Stimulated activated CD4-positive, alpha-beta T cell treated with anti-CD3 and anti-CD28 coated beads, Interleukin-15, amount 100 ng/mL, for 24 hours (primary cell): ENCODE measurements at regions not wholly inside any gene's neighbourhood (a gene's known extent, or its start where the extent isn't known, plus 50 kb on each side); places are given as distances from the start of the nearest gene placed in this dataset.

Experiments used
- DNase-seq: peaks from one replicate; pipeline ENCODE4 v3.0.0-alpha.2; 2020

DNA sequence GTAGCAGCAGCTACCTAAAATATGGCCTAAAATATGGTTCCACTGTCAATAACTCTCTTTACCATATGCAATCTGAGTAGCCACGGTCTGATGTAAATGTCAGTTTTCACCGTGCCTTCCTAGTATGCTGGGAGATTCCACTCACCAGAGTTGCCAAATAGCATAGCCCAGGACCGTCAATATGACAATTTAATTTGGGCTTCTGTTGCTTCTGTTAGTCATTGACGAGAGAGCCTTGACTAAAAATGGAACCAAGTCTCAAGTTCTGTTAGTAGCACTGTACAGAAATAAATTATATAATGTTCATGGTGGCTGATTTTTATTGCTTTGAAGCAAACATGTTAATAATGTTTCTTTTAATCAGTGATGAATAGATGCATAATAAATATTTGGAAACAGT is 348.4 kb downstream of the BCAT1 start:
- no peak for DNase-seq

DNA sequence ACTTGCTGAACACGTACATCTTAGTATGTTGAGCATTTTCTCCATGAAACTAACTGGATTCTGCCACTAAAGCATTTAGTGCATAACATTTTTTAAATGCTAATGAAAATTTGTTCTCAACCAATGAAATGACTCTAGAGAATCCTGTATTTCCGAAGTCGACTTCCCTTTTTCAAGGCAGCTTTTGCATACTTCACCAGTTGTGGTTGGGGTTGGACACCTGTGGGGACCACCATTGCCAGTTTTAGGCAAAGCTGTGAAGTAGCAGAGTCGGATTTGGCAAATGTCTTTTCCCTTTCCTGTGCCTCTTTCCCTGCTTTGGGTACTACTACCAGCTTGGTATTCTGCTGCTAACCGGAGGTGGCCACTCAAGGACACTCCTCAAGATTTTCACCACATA is 349.2 kb downstream of the BCAT1 start:
- no peak for DNase-seq

DNA sequence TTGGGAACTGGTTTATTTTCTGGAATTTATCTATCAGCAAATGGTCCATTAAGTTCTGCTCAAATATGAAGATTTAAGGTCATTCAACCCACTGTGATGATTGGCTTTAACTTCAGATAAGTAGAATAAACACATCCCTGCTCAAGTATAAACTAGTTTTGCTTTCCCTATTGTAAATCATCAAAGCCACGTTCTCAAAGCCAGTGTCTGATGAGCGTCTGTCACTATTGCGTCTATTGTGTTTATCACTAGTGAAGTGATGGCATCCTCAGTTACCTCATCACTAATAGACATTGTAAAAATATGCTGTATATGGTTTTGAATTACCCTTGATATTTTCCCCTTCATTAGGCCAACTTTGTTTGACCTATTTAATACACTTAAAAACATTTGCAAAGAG is 351.3 kb downstream of the BCAT1 start:
- no peak for DNase-seq

DNA sequence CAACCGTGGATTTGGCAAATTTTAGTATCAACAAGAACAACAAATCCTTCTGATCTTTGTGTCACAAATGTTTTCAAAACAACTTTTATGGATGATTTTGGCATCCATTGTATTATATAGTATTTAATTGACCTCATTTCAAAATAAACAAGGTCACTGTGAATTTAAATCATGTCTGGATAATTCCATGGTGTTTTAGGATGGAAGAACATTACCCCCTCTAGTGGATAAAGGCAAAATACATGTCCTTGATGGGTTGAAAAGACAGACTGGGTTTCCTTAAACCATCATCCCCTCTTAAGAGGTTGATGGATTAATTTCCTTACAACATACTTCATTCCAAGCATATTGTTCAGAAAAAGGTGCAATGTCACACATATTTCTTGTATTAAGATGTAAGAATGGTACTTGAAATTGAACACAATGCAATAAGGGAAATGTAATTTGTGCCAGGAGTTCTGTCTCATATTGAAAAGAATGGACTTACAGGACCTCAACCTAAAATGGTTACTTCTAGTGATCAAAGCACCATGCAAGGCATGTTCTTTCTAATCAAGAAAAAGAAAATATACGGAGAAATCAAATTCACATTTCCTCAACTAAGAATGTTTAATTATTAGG is 352.0 kb downstream of the BCAT1 start:
- DNase-seq = no peak

DNA sequence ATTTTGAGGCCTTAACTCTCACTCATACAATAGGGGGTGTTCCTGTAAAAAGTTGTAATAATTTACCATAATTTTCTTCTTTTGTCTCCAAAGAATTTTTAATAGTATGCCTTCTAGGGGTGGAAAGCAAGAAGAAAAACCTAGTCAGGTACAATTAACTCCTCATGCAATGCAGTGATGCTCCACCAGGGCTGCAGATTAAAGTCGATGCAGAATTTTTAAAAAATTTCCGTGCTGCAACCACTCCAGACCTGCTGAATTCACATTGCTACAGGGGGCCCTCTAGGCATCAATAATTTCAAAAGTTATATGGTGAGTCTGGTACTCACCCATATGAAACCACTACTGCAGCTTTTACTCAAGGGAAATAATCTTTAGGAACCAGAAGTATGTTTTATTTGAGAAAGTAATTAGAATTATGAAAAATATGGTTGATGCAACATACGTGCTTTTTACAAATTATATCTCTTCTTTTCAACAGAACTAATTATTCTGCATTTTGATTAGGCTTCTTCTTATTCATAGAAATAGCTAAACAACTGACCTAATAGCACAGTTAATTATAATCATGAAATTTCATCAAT is 353.2 kb downstream of the BCAT1 start:
- DNase-seq = no peak

DNA sequence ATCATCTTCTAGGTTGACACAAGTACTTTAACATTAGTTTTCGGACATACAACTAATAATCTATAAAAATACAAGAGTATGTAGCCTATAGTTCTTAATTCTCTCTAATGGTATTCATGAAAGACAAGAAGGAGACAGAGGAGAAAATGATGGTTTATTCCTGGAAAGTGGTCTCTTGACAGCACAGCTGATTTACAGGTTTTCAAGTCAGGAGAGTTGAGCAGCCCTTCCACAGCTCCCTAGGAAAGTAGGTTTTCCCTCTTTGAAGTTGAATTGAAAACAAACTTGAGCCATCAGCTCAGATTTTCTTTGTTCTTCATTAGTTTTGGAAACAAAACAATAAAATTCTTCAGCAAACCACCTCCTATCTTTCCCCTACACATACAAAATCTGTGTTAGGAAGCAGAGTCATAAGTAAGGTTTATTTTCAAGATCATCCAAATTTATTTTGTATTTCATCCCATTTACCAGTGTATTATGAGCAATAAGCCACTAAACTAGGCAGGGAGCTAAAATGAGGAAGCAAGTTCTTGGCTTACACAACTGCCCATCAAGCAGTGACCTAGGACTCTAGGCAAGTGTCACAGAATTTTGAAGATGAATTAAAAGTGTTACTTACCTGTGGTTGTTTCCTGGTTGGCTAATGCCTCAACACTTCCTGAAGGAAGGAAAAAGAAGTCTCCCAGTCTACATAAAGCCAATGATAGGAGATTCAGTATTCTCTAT is 357.0 kb downstream of the BCAT1 start:
- DNase-seq = no peak

DNA sequence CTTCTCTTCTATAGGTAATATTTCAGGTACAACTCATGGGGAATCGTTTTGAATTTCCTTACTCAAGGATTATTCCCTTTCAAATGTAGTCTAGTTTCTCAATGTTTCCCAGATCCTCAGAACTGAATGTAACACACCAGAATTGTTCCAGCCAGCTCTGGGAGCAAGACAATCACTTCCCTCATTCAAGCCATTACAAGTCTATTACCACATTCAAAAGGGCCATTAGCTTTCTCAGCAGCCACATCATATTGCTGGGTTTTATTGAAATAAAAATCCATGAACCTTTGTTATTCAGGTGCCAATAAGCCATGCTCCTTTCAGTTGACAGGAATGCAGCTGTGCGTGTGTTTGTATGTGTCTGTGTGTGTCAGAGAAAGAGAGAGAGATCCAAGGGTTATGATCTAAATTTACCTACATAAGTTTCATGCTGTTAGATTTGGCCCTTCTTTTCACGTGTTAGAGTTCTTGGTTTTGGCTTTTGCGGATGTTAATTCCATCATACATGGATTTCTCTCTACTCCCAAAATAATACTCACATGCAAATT is 357.7 kb downstream of the BCAT1 start:
- DNase-seq = no peak

DNA sequence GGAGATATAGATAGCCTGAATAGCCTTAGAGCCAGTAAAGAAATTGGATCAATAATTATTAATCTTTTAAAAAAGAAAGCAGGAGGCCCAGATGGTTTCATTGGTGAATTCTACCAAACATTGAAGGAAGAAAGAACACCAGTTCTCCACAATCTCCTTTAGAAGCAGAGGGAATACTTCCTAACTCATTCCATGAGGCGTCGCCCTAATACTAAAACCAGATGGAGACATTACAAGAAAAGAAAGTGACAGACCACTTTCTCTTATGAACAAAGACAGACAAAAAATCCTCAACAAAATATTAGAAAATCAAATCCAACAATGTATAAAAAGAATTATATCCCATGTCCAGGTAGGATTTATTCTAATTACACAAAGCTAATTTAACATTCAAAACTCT is 362.6 kb downstream of the BCAT1 start:
- DNase-seq = no peak

DNA sequence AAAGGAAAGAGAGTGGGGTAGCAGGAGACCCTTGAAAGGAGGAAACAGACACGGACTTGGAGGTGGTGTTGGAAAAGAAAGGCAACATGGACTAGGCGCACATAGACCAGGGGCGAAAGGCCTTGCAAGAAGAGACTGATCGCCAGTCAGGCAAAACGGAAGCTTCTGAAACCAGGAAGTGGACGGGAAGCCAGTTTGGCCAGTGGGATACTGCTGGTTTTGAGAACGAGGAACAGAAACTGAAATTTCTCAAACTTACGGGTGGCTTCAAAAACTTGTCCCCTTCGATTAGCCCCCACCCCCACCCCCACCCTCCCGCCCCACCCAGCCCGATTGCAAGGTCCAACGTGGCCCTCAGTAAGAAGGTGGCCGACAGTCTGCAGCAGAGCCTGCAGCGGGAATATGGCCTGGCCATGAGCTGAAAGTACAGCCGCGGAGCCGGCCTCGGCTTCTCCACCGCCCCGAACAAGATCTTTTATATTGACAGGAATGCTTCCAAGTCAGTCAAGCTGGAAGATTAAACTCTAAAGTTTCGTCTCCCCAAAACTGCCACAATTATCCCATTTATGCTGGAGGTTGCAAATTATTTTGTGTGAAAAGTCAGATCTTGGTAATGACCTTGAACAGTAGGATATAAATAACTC is 364.7 kb downstream of the BCAT1 start:
- no peak for DNase-seq

DNA sequence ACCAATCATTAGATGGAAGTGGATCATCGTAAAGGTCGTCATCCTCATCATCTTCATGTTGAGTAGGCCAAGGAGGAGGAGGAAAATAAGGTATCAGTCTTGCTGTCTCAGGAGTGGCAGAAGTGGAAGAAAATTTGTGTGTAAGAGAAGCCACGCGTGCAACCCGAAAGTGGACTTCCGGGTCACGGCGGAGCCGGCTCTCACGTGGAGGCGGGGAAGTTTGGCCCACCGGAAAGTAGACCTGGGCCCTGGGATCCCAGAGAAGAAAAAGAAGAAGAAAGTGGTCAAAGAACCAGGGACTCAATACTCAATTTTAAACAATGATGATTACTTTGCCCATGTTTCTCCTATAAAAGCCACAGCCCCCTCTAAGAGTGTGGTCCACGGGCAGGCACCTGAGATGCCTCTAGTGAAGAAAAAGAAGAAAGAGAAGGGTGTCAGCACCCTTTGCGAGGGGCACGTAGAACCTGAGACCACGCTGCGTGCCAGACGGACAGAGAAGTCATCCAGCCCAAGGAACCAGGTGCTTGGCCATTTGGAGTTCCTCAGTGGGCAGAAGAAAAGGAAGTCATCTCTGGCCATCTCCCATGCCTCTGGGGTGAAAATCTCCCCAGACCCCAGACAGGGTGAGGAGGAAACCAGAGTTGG is 365.8 kb downstream of the BCAT1 start:
- DNase-seq = no peak

DNA sequence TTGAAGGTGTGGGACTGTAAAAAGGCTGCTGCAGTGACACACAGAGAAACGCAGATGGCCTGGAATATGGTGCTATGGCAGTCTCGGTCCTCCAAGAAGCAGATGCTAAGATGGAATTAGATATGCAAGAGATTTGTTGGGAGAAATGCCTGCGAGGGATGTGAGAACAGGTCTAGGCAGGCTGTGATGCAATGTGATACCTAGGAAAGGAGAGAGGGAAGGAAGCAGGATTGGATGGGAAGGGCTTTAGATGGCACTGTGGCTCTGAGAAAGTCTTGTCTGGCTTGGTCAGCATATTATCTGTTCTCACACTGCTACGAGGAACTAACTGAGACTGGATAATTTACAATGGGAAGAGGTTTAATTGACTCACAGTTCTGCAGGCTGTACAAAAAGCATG is 374.4 kb downstream of the BCAT1 start:
- DNase-seq = no peak

DNA sequence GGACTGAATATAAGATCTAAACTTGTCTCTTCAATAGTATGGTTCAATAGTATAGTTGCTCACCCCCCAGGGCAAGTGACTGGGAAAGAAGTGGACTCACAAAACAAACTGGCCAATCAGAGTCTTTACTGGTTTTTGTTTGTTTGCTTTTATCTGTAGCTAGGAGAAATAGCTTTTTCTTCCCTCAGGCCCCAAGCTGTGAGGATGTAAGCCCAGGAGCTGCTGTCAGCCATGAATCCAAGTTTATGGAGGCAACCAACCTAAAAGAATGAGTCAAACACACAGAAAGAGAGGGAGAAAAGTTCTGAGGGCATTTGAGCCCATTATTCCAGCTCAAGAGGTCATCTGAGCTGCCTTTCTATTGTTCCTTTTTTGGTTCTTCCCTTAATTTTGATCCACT is 375.3 kb downstream of the BCAT1 start:
- no peak for DNase-seq

DNA sequence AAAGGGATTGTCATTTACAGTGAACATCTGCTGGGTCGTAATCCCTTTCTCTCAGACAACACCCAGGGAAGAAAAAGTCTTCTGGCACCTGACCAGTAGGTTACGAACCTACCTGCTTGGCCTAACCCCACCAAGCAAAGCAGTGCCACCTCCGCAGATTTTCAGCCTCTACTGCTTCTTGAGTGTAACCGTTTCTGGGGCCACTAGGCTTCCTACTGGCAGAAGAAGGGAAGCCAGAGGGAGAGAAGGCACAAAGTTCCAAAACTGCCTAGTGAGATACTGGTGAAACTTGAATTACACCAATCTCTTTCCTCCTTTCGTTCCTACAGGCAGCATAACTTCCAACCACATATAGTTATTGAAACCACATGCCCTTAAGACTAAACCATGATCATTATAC is 383.6 kb downstream of the BCAT1 start:
- no peak for DNase-seq

DNA sequence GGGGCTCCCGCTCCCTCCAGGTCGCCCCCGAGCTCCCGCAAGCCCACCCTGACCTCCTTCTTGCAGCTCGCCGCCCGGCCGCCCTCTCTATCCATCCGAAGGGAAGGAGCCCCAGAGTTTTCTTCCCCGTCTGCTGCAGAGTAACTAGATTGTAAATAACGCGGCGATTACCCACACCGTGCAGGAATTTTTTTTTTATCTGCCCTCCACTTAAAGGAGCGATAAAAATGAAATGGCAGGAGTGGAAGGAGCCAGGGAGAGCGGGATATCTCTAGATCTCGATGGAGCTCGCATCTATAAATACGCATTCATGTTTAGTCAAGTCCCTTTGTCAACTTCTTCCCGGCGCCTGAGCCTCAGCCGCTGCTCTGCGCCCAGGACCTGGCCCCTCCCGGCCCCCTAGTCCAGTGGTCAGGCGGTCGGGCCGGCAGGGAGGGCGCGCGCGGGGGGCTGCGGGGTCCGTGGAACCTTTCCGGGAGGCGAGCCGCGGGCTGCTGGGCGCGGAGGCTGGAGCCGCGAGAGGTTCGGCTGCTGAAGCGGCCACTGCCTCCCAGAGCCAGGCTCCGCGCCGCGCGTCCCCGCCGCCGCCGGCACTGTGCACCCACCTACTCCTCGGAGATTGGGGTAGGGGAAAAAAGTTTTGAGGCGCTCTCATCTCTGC is 386.0 kb downstream of the BCAT1 start:
- DNase-seq = peak; percentile 7

DNA sequence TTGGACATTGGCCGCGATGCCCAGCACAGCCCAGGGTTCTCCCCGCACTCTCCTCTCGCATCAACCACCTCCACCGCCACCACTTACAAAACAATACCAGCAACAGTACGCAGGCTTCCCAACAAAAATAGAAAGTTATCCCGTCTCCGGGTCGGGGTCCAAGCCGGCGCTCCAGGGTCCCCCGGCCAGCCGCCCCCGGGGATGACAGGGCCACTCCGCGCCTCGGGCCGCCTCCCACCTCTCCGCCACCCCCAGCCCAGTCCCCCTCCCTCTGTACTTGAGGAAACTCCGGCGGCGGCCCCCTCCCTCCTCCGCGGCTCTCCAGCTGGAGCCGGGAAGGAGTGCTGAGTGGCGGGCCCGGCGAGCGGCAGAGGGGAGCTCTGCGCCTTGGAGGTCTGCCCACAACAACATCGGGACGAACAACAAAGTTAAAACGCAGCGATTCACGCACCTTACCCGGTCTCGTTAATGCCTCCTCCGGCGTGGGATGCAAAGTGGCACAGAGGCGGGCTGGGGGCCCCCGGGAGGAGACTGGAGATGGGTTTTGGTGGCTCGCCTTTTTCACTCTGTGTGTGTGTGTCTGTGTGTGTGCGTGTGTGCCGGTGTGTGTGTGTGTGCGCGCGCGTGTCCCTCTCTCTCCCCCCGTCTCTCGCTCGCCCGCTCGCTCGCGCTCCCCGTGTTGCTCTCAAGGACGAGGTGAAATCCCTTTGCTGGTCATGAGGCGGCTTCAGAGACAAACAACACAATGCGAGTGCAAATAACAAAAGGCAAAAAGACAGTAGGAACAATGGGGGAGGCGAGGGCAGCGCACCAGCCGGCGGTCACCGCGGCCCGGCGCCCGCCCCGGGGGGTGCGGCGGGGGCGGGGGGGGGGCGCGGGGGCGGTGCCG is 386.8 kb downstream of the BCAT1 start:
- DNase-seq = peak; percentile 15

DNA sequence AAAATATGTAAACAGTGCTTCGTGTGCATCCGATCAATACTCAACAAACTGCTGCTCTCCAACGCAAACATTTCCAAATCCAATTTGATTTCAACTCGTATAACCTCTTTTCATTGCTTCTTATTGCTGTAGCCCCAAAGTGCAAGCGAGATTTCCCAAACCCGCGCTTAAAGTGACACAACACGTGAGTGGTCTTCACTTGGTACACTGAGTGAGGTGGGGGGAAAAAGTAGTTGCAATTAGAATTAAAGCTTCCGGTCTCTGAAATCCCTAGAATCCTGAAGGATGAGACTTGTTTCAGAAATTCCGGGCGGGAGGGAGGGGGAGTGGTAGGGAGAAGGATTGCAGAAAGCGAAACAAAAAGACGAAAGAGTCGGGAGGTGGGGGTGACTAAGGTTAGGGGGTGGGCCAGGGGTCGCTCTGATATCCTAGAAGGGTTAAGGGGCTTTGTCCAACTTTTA is 387.5 kb downstream of the BCAT1 start:
- no peak for DNase-seq

DNA sequence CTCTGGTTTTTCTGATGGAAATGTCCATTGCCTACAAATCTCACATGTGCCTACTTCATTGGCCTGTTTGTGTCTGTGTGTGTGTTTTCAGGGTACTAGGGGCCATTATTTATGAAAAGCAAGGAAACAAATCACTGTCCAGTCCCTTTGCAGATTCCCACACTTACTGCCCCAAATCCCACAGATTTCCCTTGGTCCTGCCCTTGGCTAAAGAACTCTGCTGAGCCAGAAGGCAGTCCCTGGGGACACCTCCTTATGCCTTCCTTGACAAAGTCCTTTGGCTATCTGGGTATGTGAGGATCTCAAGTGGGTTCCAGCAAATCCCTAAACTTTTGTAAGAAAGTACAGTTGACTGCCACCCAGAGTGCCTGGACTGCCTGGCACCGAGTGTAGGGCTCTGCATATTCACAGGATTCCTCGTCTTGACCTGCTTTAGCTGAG is 388.1 kb downstream of the BCAT1 start:
- no peak for DNase-seq

DNA sequence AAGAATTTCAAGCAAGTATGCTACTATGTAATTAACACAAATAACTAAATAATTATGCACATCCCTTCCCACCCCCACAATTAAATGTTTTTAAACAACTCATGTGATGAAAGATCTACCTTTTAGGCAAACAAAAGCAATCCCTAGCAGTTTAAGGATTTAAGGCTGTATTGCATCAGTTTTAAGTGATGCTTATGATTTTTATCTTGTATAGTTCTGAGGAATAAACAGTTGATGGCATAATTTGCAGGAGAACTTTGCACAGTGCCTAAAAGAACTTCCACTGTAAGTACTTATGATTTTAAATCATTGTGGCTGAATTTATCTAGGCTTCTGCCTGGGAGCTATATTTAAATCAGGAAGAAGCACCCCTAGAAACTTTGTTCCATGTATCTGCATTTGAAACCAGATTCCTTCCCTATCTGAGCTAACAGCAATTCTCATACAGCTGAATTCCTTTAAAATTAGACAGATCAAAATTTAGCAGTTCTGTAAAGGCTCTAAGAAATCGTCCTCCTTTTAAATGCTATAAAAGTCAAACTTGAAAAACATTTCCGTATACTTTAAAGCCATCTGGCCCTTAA is 388.6 kb downstream of the BCAT1 start:
- no peak for DNase-seq

DNA sequence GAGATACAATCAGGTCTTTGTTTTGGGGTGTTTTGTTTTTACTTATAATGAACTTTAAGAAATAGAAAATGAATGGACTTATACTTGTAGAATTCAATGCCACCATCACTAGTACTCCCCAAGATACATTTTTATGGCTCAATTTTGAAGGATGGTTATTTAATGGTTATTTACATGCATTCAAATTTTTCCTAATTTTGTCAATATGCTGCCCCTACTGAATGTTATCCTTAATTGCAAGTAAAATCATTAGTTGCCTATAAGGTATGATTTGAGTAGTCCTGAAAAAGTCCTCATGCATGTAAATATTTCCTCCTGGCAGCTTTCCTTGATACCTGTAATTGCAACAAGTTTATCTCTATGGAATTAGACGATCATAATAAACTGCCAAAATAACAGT is 391.2 kb downstream of the BCAT1 start:
- no peak for DNase-seq

DNA sequence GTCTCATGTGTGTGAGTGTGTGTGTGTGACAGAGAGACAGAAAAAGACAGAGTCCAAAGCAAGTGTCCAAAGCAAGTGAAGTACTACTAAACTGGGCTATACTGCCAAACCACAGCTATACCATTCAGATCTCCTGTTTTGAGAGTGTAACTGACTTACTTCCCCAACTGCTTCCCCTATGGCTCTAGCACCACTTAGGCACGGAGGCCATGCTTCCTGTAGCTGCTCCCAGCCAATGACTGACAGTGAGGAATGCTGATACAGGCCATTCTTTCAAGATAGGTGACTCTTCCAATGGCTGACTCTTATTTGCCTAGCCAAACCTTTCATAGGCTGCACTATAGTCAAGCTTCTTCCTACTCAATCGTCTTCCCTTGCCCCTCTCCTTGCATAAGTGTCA is 393.2 kb downstream of the BCAT1 start:
- DNase-seq = no peak
